ENCODE measurements at regions not wholly inside any gene's neighbourhood (a gene's known extent, or its start where the extent isn't known, plus 50 kb on each side); places are given as distances from the start of the nearest gene placed in this dataset.

GRCh38 chr12:41932470-41932991 is 212.1 kb downstream of the GXYLT1 start:
- DNase-seq (ENCODE audit: low spot score) = peak; percentile 81

DNA sequence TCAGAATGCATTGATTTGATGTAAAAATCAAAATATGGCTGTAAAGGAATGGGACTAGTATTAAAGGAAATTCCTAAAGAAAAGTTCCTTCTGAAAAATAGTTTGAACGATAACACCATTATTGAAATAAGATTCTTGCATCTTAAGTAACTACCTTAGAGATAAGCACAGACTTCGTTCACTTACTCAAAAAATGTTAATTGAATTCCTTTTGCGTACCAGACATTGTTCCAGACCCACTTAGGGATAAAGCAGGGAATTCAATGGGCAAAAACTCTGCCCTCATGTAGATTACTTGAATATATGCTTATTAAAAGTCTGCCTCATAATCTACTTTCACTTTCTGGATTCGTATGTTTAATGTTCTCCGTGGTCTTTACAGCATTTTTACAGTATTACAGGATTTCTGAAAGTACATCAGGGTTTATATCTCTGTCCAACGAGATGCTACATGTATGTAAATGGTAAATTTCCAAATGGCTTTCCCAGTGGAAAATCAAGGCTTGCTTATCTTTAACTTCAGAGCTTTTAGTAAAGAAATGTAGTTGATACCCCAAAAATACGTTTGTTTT is 213.7 kb downstream of the GXYLT1 start:
- no peak for DNase-seq (ENCODE audit: low spot score)

- no peak for DNase-seq (ENCODE audit: low spot score)
These were observed 220.6 kb downstream of the GXYLT1 start for GRCh38 chr12:41924111-41924510.

- DNase-seq (ENCODE audit: low spot score) = no peak
These were observed 221.3 kb downstream of the GXYLT1 start for GRCh38 chr12:41923351-41923750.

- DNase-seq (ENCODE audit: low spot score) = no peak
These were observed 224.3 kb downstream of the GXYLT1 start for GRCh38 chr12:41920355-41920754.

GRCh38 chr12:41919526-41920261 is 225.0 kb downstream of the GXYLT1 start:
- no peak for DNase-seq (ENCODE audit: low spot score)

DNA sequence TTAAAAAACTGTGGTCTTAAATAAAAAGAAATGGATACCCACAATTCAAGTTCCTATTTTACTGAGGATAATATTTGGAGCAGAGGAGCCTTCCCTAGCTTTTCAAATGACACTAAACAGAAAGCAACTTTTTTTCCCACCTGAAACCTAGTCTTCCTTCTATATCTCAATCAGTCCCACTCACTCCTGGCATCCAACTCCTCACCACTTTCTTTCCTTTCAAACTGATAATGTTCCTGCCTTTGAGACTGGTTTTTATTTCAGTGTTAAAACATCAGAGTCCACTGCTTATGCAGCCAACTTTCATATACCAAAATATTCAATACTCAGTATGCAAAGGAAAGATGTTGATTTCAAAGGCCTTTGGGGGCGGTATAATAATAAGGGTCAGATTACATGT is 225.6 kb downstream of the GXYLT1 start:
- no peak for DNase-seq (ENCODE audit: low spot score)

DNA sequence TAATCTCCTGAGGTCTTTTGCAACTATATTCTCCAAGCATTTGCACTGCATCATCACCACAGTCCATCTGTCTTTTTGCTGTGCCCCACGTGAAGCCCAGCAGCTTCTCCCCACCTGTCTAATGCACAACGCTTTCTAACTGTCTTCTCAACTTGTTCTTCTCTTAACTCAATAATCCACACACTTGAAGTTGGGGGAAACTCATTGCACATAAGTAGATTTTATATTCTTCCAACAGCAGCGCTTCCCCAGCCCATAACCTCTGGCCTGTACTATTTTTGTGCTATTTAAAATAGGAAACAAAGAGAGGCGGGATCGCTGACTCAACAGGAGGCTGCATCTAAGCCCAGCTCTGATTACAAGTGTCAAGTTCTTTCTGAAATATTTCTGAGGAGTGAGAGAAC is 226.7 kb downstream of the GXYLT1 start:
- peak; percentile 33 for DNase-seq (ENCODE audit: low spot score)

GRCh38 chr12:41917181-41917580 is 227.5 kb downstream of the GXYLT1 start:
- no peak for DNase-seq (ENCODE audit: low spot score)

DNA sequence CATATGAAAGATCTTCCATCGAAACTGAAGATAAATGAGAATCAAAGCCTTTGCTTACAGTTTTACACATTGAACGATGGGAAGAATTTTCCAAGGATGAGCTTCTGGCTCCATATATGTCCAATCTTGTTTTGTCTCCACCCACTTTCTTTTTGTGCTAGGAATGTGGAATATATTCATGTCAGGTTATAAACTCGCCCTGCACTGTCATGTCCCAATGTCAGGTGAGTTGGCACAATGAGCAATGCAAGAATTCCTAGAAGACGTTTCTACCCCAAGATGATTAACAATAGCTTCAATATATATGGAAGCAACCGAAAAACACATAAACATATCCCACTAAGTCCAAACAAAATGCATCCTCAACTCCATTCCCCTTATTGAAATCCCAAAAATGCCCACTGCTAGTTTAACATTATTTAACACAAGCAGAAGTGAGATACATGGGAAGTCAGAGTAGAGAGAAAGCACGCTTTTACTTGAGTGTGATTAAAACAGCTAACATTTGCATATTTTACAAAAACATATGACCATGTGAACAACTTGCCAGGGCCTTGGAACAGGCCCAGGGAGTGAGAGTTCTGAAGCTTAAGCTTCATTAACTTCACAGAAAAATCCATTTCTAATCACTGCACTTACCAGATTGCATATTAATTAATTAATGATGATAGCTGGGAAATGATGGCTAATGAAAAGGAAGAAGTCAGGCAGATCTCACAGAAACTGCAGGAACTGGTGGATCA is 233.9 kb downstream of the GXYLT1 start:
- DNase-seq (ENCODE audit: low spot score) = no peak

DNA sequence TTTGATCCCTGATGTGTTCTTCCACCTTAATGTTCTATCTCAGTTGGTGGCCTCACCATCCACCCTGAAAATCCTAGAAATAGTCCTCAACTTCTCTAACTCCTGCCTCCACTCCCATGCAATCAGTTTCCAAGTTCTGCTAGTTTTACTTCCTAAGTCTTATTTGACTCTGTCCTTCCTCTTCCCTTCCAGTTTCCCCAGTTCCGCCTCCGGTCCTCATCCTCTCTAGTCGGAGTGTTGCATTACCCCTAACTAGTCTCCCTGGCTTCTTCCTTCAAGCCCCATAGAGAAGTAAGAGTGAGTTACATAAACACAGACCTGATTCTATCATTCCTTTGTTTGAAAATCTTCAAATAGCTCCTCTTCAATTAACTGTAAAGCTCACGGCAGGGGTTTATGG is 236.5 kb downstream of the GXYLT1 start:
- no peak for DNase-seq (ENCODE audit: low spot score)

DNA sequence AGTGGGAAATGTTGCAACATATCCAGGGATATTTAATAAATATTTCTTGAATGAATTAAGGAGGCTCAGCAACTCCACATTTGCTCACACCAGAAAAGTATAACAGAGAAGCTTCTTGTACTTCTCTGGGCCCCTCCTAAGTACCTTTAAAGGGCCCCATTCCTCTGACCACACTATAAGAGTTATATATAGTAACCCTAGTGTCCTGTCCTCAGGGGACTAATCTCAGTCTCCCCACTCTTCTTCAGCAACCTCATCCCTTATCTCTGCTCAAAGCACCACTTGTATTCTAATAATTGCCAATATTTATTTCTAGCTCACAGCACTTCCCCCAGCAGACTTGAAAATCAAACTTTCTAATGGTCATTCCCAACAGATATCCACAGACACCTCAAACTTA is 237.1 kb downstream of the GXYLT1 start:
- no peak for DNase-seq (ENCODE audit: low spot score)

- no peak for DNase-seq (ENCODE audit: low spot score)
These were observed 237.7 kb downstream of the GXYLT1 start for GRCh38 chr12:41907021-41907420.

GRCh38 chr12:41905759-41906297 is 238.8 kb downstream of the GXYLT1 start:
- no peak for DNase-seq (ENCODE audit: low spot score)

- no peak for DNase-seq (ENCODE audit: low spot score)
These were observed 239.5 kb downstream of the GXYLT1 start for GRCh38 chr12:41905073-41905758.

- DNase-seq (ENCODE audit: low spot score) = no peak
These were observed 240.6 kb downstream of the GXYLT1 start for GRCh38 chr12:41904041-41904440.

DNA sequence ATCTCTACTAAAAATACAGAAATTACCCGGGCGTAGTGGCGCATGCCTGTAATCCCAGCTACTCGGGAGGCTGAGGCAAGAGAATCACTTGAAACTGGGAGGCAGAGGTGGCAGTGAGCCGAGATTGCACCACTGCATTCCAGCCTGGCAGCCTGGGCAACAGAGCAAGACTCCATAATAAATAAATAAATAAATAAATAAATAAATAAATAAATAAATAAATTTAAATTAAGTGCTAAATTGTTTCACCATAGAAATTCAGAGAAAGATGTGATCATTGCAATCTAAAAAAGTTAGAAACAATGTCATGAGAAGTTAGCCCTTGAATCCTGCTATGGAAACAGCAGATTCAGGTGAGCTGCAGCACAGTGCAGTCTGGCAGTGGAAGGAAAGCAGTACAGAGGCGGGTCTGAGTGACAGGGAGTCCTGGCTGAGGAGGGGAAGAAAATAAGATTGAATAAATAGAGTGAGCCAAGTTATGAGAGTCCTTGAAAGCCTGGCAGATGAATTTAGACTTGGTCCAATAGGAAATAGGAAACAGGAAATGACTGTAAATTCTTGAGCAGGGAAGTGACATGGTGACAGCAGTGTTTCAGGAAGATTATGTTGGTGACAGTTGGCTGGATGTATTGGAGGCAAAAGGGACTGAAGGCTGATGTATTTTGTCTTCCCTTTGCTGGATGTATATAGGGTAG is 241.5 kb downstream of the GXYLT1 start:
- no peak for DNase-seq (ENCODE audit: low spot score)

GRCh38 chr12:41899577-41899976 is 245.1 kb downstream of the GXYLT1 start:
- DNase-seq (ENCODE audit: low spot score) = no peak

- no peak for DNase-seq (ENCODE audit: low spot score)
These were observed 247.1 kb downstream of the GXYLT1 start for GRCh38 chr12:41897593-41897992.

GRCh38 chr12:41893491-41893890 is 251.2 kb downstream of the GXYLT1 start:
- DNase-seq (ENCODE audit: low spot score) = no peak

DNA sequence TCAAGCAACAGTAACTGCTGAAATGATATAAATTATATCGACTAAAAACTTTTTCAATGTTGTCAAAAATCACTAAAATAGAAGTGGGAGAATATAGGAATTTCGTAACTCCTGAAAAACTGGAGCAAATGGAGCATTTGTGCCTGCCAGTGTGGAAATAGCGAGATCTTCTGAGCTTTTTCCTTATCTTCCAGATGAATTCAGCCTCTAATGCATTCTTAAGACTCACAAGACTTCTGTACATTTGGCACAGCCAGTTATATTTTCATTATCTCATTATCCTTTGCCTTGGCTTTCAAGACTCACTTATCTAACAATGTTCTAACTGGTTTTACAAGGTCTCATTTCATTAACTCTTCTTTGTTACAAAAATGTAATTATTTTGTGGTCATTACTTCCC is 252.4 kb downstream of the GXYLT1 start:
- no peak for DNase-seq (ENCODE audit: low spot score)

- no peak for DNase-seq (ENCODE audit: low spot score)
These were observed 253.4 kb downstream of the GXYLT1 start for GRCh38 chr12:41891226-41891625.
